D721Med (cell line): ENCODE measurements at regions not wholly inside any gene's neighbourhood (a gene's known extent, or its start where the extent isn't known, plus 50 kb on each side); places are given as distances from the start of the nearest gene placed in this dataset.
A peak's percentile ranks its signal among the peaks of the same experiment; 100 is the strongest.
"Not testable (repeated sequence)": the region's sequence is repeated elsewhere in the genome, so short reads cannot be mapped to it uniquely, and the experiment has no call there.

ENCODE experiments used
- DNase-seq: peaks from one replicate; pipeline ENCODE4 v3.0.0; 2011; ENCODE audit warnings: low spot score; ENCODE audit not compliant: insufficient read length
- FAIRE-seq: peaks from 2 replicates; lab custom pipeline; 2011; peaks lifted over from hg19 to GRCh38; lab: Jason Lieb, UNC
- TF ChIP-seq, protein P1 (sequence below): IDR thresholded peaks from 2 replicates; pipeline ENCODE4 v1.5.1; 2012; ENCODE audit warnings: mild to moderate bottlenecking, control low read depth; ENCODE audit not compliant: insufficient read depth; ENCODE audit errors: missing control alignments

DNA sequence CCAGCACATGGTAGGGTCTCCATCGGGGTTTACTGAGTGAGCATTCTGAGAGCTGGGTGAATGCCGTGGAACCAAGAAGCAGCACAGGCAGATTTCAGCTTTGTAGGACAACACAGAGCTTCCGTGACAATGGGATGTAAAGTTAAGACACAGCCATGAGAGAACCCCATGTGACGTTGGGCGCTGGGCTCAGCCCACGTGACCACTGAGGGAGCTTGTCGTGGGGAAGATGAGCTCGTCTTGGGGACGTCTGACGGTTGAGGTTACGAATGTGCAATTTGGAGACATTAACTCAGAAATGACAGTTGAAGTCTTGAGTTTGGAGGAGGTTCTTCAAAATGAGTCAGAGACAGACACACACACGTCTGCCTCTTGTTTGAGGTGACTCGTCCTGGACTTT is 51.5 kb upstream of the MUC20 start:
- FAIRE-seq, DNase-seq: not testable (repeated sequence)

DNA sequence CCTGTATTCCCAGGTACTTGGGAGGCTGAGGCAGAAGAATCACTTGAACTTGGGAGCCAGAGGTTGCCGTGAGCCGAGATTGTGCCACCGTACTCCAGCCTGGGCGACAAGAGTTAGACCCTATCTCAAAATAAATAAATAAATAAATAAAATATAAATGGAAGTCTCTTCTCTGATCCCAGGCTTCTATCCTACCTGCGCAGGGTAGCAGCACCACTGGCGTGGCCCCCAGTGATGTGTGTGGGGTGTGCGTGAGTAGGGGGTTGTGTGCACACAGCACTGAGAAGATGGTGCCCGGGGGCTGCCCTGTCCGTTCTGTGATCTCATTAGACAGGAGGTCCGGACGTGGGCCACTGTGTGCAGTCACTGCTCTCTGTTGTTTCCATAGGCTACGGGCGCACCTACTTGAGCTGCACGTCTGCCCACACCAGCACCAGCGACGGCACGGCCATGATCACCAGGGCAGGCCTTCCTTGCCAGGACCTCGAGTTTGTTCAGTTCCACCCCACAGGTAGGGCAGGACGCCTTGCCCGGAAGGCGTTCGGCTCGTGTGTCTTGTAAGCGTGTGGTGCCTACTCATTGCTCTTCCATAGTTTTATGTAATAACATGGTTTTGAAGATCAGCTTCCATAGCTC is 52.5 kb upstream of the MUC20 start:
- FAIRE-seq, DNase-seq: not testable (repeated sequence)

DNA sequence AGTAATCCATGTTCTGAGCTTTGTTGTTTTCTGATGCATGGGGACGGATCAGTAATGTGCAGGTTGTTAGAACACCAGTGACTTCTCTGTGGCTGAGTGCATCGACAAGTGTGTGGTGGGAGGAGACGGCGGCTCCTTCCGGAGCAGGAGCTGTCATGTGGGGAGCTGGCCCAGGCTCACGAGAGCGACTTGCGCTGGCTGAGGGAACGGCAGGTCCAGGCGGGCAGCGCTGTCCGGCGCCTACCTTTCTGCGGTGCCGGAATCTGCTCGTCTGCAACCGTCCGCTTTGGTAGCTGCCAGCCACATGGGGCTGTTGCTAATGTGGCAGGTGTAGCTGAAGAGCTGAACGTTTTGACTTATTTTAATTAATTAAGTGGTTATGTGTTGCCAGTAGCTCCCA is 55.5 kb upstream of the MUC20 start:
- DNase-seq, FAIRE-seq: not testable (repeated sequence)

DNA sequence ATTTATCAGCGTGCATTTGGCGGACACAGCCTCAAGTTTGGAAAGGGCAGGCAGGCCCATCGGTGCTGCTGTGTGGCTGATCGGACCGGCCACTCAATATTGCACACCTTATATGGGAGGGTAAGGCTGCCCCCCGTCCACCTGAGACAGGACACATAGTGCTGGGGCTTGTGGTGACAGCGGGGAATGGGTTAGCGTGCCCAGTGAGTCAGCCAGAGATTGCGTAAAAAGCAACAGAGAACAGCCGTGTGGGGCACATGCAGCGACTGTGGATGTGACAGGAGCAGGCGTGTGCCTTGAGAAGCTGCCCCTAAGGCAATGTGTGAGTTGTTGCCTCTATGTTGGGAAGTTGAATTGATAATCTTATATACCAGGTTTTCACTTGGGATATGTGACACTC is 56.6 kb upstream of the MUC20 start:
- FAIRE-seq, DNase-seq: not testable (repeated sequence)

DNA sequence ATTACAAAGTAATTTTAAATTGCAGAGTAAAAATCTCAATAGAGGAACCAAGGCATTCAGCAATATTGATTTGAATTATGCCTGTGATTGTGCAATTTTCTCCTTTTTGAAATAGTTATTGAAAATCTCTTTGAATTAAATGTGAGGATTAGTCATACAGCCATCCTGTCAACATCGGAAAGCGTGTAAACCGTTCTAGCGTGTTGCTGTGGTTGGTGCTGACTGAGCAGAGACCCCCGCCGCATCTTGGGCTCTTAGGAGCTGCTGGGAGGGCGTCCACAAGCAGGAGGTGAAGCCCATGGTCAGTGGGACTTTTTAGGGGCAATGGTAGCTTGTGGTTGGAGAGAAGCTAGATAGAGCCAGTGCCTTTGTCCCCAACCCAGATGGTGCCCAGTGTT is 61.6 kb upstream of the MUC20 start:
- DNase-seq, FAIRE-seq: not testable (repeated sequence)

DNA sequence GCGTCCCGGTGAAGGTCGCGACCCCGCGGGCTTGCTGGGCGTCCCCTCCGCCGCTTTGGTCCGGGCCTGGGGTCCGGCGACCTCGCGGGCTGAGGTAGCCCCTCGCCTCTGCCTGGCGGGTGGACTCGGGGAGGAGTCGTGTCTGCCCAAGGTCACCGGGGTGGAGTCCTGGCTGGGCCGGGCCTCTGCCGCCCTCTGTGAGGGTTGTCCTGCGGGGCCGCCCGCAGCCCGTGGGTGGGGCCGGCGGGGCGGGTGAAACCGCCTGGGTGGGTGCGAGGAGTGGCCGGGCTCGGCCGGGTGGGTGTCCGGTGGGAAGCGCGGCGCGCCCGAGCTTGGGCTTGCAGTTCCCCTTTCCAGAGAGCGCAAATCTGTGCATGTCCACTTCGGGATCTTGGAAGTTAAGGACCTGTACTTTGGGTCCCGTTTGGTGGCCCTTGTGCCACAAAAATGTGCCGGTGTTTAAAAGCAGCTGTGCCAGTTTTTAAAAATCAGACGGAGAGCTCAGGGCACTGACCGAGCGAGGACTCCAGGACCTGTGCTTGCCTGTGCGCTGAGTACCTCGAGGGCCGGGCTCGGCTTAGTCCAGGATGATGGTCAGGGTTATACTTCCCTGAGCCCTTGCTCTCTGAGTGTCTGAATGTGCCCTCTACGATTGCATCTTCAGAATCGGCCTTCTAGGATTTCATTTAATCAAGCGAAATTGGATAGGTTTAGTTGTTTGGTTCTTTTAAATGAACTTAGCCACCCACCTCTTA is 62.2 kb upstream of the MUC20 start:
- FAIRE-seq, DNase-seq: not testable (repeated sequence)

DNA sequence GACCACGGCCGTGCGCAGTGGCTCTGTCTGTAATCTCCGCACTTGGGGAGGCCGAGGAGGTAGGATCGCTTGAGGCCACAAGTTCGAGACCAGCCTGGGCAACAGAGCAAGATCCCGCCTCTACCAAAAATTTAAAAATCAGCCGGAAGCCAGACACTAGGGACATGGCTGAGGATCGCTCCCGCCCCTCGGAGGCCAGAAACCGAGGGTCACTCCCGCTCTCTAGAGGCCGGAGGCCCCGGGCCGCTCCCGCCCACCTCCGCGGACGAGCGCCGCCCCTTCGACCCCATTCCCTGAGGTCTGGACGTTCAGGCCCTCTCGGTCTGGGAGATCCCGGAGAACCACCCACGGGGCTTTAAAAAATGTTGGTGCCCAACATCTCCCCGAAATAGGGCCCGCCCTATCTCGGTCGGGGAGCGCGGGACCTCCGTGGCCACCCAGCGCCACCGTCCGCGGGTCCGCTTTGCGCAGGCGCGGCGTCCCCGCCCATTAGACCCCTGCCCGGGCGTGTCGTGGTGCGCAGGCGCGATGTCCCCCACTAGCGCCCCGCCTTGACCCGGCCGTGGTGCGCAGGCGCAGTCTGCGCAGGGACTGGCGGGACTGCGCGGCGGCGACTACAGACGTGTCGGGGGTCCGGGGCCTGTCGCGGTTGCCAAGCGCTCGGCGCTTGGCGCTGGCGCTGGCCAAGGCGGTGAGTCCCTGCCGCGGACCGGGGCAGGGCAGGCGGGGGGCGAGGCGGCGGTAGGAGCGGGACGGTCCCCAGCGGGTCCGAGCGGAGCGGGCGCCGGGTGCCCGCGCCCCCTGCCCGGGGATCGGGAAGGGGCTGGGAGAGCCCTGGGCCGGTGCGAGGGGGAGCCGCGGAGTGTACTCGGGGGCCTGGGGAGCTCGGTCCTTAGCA is 63.1 kb upstream of the MUC20 start:
- not testable (repeated sequence) for FAIRE-seq, DNase-seq

DNA sequence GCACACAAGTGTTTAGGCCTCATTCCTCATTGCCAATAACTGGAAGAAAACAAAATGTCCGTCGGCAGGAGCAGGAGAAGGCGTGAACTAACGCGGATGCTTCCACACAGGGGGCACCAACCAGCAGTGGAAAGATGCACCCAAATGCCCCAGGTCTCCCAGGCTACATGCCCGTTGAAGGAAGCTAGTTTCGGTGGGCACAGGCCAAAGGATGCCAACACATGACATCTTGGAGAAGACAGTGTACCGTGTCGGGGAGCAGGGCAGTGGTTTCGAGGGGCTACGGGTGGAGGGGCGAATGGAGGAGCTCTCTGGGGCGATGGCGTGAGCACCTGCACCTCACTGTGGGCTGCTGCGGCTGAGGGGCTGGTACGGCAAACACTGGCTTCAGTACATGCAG is 64.7 kb upstream of the MUC20 start:
- not testable (repeated sequence) for DNase-seq, FAIRE-seq

DNA sequence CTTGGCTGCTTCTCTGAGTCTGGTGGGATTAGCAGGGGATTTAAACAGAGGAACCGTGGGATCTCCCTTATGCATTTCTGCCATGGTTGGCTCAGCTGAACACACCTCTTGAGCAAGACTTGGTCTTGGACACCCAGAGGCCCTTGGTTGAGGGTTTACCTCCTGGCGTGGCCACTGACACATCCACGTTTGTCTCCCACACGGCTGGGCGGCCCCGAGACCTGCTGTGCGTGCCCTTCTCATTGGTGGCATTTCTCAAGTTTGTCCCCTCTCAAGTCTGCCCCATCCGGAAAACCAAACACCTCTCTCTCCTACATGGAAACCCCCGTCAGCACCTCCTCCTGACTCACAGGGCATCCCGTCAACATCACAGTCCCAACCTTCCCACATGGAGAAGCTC is 66.0 kb upstream of the MUC20 start:
- DNase-seq, FAIRE-seq: not testable (repeated sequence)

DNA sequence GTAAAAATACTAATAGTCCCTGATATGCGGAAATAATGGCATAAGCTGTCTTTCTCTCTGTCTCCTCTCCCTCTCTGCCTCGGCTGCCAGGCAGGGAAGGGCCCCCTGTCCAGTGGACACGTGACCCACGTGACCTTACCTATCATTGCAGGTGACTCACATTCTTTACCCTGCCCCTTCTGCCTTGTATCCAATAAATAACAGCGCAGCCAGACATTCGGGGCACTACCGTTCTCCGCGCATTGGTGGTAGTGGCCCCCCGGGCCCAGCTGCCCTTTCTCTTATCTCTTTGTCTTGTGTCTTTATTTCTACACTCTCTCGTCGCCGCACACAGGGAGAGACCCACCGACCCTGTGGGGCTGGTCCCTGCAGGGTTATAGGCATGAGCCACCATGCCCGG is 66.6 kb upstream of the MUC20 start:
- not testable (repeated sequence) for DNase-seq, FAIRE-seq

DNA sequence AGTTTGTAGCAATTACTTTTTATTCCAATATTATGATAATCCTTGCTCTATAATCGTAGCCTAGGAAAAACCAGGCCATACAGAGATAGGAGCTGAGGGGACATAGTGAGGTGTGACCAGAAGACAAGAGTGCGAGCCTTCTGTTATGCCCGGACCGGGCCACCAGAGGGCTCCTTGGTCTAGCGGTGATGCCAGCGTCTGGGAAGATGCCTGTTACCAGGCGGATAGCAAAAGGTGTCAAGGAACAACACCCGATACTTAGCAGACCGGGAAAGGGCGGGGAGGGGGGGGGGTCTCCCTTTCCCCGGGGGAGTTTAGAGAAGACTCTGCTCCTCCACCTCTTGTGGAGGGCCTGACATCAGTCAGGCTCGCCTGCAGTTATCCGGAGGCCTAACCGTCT is 67.1 kb upstream of the MUC20 start:
- DNase-seq: not testable (repeated sequence)

DNA sequence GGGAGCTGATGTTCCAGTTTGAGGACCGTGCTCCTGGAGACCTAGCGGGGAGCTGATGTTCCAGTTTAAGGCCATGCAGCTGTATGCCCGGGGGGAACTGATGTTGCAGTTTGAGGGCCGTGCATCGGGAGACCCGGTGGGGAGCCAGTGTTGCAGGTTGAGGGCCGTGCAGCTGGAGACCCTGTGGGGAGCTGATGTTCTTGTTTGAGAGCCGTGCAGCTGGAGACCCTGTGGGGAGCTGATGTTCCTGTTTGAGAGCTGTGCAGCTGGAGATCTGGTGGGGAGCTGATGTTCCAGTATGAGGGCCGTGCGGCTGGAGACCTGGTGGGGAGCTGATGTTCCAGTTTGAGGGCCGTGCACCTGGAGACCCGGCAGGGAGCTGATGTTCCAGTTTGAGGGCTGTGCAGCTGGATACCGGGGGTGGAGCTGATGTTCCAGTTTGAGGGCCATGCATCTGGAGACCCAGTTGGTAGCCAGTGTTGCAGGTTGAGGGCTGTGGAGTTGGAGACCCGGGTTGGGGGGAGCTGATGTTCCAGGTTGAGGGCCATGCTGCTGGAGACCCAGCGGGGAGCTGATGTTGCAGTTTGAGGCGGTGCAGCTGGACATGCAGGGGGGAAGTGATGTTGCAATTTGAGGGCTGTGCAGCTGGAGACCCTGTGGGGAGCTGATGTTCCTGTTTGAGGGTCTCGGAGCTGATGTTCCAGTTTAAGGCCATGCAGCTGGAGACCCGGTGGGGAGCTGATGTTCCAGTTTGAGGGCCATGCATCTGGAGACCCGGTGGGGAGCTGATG is 64.4 kb upstream of the APOD start:
- DNase-seq, FAIRE-seq: not testable (repeated sequence)

More for the DNA sequence above, 67.1 kb upstream of the MUC20 start:
- TF ChIP-seq, protein P1, sequence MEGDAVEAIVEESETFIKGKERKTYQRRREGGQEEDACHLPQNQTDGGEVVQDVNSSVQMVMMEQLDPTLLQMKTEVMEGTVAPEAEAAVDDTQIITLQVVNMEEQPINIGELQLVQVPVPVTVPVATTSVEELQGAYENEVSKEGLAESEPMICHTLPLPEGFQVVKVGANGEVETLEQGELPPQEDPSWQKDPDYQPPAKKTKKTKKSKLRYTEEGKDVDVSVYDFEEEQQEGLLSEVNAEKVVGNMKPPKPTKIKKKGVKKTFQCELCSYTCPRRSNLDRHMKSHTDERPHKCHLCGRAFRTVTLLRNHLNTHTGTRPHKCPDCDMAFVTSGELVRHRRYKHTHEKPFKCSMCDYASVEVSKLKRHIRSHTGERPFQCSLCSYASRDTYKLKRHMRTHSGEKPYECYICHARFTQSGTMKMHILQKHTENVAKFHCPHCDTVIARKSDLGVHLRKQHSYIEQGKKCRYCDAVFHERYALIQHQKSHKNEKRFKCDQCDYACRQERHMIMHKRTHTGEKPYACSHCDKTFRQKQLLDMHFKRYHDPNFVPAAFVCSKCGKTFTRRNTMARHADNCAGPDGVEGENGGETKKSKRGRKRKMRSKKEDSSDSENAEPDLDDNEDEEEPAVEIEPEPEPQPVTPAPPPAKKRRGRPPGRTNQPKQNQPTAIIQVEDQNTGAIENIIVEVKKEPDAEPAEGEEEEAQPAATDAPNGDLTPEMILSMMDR: peak; percentile 32
- not testable (repeated sequence) for FAIRE-seq

DNA sequence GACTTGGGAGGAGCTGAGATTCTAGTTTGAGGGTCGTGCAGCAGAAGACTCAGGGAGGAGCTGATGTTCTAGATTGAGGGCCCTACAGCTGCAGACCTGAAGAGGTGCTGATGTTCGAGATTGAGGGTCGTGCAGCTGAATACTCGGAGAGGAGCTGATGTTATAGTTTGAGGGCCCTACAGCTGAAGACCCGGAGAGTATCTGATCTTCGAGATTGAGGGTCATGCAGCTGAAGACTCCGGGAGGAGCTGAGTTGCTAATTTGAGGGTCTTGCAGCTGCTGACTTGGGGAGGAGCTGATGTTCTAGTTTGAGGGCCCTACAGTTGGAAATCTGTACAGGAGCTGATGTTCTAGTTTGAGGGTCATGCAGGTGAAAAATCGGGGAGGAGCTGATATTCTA is 62.1 kb upstream of the APOD start:
- DNase-seq, FAIRE-seq: not testable (repeated sequence)

DNA sequence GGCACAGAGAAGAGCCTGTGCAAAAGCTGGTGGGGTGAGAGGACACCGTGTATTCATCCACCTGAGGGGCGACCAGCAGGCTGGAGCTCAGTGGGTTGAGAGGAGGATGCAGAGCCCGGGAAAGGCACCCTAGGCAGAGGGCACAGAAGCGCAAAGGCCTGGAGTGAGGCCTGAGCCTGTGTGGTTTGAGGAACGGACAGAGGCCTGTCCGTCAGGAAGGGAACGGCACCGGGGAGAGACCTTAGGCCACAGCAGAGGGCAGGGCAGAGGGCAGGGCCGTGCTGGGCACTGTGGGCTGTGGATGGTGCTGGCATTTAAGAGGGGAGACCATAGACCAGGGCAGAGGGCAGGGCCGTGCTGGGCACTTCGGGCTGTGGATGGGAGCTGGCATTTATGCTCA is 59.5 kb upstream of the APOD start:
- not testable (repeated sequence) for FAIRE-seq, DNase-seq

DNA sequence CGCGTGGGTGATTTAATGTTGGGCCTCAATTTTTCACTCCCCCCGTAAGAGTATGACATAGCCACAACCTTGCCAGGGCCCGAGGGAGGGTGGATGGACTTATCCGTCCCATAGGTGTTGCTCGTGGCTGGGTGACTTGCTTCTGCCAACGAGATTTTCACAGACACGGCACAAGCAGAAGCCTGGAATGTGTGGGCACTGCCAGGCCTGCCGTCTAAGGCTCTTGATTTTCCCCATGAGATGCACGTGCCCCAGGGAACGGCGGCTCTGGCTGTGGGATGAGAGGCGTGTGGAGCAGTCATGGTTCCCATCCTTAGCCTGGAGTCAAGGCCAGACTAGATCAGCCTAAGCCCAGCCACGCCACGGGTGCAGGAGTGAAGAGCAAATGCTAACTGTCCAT is 58.6 kb upstream of the APOD start:
- not testable (repeated sequence) for DNase-seq, FAIRE-seq

DNA sequence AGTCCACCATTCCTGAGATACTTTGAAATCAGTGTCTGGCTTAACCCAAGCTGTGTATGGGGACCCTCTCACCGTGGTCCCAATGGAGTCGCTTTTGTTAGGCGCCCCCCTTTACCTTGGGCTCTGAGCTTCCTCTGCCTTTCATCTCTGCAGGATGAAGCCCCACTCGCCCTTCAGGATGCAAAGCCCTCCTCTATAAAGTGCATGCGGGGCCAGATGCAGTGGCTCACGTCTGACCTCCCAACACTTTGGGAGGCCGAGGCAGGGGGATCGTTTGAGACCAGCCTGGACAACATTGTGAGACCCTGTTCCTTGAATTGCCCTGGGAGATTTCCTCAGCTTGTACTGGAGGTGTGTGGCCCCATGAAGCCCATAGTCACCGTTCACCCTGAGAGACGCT is 54.7 kb upstream of the APOD start:
- FAIRE-seq, DNase-seq: not testable (repeated sequence)

DNA sequence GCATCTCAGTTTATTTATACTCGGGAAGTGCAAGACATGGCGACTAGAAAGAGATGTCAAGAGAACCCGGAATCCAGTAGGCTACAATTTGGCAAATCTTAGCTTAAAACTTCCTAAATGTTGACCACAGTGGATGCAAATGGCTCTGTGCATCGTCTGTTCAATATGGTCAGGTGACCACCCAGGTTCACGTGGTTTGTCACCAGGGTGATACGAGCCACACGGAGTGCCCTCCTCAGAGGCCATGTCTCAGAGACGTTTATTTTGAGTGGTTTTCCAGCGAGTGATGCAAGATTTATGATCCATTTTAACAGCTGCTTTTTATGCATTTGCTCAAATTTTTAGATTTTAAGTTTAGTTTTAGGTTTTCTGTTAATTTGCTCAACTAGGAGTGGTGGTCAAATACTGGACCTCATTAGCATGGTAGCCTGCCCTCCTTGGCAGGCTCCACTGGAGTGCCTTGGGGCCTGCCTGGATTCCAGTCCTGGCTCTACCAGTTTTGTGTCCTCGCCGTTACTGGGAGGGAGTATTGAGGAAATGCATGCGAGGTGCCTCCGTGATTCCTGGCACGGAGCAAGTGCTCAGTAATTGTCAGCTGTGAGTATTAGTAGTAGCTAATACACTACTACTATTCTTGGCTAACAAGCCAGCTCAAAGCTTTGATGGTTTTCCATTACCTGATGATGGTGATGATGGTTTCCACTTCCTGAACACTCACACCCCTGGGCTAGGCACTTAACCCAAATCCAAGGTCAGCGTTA is 53.9 kb upstream of the APOD start:
- FAIRE-seq, DNase-seq: not testable (repeated sequence)
